ENCODE measurements at regions not wholly inside any gene's neighbourhood (a gene's known extent, or its start where the extent isn't known, plus 50 kb on each side); places are given as distances from the start of the nearest gene placed in this dataset.

DNA sequence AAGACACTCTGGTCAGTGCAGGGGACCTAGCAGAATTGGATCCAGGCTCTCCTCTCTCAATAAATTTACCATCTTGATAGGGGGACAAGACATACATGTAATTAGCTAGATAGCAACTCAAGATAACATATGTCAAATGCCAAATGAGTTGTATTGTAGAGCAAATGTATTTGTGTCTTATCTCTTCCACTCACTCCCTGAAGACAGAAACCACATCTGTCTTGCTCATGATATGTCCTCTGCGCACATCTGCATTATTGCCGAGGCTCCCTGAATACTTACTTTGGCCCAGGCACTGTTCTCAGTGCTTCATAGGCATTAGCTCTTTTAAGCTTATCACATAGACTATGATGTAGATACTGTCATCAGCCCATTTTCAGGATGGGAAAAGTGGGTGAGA, 122.9 kb upstream of the GATA6 start:
- TF ChIP-seq, protein P1, sequence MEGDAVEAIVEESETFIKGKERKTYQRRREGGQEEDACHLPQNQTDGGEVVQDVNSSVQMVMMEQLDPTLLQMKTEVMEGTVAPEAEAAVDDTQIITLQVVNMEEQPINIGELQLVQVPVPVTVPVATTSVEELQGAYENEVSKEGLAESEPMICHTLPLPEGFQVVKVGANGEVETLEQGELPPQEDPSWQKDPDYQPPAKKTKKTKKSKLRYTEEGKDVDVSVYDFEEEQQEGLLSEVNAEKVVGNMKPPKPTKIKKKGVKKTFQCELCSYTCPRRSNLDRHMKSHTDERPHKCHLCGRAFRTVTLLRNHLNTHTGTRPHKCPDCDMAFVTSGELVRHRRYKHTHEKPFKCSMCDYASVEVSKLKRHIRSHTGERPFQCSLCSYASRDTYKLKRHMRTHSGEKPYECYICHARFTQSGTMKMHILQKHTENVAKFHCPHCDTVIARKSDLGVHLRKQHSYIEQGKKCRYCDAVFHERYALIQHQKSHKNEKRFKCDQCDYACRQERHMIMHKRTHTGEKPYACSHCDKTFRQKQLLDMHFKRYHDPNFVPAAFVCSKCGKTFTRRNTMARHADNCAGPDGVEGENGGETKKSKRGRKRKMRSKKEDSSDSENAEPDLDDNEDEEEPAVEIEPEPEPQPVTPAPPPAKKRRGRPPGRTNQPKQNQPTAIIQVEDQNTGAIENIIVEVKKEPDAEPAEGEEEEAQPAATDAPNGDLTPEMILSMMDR (IDR thresholded peaks at IDR 0.05): no peak
- TF ChIP-seq SIN3A (IDR thresholded peaks at IDR 0.05; ENCODE audit: borderline replicate concordance, insufficient read depth, low read depth, low read length): no peak

Data from Panc1 (cell line).